GM23248 (cell line): ENCODE measurements at regions not wholly inside any gene's neighbourhood (a gene's known extent, or its start where the extent isn't known, plus 50 kb on each side); places are given as distances from the start of the nearest gene placed in this dataset.

Experiments used
- EZH2 ChIP-seq: fragments of 200-600 bp; sonication (generic); IDR thresholded peaks from 2 replicates; pipeline ENCODE4 v1.6.1; 2018; ENCODE audit warnings: antibody characterized with exemption, mild to moderate bottlenecking; ENCODE audit not compliant: insufficient read depth, poor library complexity, severe bottlenecking
- EZH2phosphoT487 ChIP-seq: fragments of 200-600 bp; sonication (generic); IDR thresholded peaks from 2 replicates; pipeline ENCODE4 v1.6.1; 2018; ENCODE audit warnings: antibody characterized with exemption, moderate library complexity, mild to moderate bottlenecking, low read depth; ENCODE audit not compliant: insufficient read depth

- TF ChIP-seq EZH2phosphoT487, result no peak
- TF ChIP-seq EZH2, result no peak
Observed at GRCh38 chr3:145429546-145429945, 731.4 kb downstream of the PLOD2 start.
